ENCODE measurements at regions not wholly inside any gene's neighbourhood (a gene's known extent, or its start where the extent isn't known, plus 50 kb on each side); places are given as distances from the start of the nearest gene placed in this dataset.
"Not testable (repeated sequence)": the region's sequence is repeated elsewhere in the genome, so short reads cannot be mapped to it uniquely, and the experiment has no call there.

DNA sequence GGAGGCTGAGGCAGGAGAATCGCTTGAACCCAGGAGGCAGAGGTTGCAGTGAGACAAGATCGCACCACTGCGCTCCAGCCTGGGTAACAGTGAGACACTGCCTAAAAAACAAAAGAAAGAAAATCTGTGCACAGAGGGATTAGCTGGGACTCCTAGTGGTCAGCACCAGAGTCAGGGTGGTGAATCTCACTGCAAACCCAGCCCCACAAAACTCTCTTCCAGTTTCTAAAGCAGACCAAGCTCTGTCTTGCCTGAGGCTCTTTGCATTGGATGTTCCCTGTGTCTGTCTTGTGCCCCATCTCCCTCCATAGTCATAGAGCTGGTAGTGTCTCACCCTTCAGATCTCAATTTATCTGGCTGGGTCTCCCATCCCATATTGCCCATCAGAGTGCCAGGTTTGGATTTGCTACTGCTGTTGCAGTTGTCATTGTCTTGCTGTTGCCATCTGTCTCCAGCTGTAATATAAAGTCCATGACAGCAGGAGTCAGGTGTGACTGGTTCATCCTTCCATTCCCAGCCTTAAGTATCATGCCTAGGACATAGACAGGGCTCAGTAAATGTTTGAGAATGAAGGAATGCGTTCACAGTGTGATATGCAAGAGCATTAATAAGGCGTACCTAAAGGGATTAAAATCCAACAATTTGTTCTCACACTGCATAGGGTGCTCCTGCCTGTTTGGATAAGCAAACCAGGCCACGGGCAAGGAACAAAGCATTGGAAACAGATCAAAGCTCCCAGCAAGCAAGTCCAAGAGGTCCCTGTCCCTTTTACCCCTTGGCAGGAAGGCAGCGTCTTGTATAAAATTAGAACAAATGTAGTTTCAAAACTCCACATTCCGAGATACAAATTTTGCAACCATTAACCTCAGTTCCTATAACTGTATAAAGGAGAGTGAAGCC lies 614.6 kb upstream of the CDH5 start:
- DNase-seq, result no peak

DNA sequence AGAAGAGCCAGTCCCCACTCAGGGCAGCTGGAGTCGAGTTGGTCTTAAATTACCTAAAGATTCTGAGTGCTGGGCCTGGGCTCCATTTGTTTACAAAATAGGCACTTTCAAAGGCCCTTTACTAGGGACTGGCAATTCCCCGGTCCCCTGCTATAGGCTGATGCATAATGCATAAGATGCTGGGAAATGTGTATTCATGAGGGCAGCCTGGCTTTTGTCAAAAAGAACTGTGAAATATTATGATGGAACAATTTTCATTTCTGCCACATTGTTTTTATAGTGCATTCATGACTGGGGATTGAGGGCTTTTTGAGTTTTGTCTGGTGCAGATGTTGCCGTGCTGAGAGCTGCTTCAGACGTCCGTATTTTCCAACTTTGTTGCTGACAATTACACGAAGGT lies 617.0 kb upstream of the CDH5 start:
- no peak for DNase-seq

DNA sequence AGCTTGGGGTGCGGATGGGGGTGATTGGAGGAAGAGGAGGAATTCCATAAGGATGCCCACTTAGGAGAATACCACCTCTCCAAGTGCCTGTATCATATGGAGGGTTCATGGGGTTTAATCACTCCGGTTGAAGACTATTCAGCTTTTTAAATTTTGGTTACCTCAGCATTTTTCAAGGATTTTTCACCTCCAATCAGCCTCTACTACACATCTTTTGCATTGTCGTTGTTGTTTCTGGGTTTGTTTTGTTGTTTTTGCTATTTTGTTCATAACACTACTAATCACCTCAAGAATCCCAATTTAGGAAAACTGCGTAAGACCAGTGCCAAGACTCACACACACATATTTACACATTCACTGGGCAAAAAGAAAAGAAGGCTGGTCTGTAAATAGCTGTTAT lies 619.5 kb upstream of the CDH5 start:
- no peak for DNase-seq

DNA sequence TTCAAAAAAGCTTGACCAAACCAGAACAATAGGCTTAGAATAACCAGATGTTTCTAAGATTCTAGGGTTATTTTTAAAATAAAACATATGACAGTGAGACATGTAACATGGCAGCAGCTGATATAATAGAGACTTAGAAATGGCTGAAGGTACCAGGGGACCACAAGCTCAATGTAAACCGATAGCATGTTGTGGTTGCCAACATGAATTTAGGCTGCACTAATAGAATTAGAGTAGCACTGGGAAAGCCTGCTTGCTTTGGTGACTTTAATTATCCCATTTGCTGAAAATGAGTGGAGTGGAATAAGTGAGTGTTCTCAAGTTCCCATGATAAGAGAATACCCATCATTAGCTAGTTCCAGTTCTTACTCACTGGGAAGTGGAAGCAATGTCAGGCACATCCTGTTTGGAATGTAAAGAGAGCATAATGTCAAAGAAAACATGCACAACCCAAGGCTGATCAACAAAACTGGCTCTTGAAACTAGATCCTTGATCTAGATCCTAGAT lies 621.2 kb upstream of the CDH5 start:
- DNase-seq, result no peak

DNA sequence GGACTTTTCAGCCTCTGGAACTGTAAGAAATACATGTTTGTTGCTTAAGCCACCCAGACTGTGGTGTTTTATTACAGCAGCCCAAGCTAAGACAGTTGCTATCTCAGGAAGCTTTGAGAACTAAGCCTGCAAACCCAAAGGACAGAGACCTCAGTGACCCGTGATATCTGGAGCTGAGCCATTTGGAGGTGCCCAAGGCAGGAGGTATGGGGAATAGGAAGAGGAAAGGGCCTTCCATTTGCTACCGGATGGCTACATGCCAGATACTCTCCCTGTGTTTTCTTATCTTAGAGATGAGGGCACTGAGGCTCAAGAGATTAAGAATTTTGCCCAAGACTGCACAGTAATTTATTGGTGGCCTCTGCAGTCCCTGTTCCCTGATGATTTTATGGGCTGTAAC lies 622.1 kb upstream of the CDH5 start:
- no peak for DNase-seq

DNA sequence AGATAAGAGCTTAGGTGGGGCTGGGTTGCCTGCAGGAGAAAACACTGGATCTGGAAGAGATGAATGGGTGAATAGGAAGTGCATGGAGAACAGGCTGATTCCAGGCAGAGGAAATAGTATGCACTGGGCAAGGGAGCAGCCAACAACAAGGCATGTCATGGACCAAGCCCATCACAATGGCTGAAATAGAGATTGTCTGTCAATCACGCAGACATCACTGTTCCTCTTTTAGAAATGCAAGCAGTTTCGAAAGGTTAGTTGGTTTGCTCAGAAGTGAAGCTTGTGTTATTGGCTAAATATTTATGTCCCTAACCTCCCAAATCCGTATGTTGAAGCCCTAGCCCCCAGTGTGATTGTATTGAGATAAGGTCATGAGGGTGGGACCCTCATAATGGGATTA lies 621.7 kb upstream of the CDH11 start:
- no peak for DNase-seq

DNA sequence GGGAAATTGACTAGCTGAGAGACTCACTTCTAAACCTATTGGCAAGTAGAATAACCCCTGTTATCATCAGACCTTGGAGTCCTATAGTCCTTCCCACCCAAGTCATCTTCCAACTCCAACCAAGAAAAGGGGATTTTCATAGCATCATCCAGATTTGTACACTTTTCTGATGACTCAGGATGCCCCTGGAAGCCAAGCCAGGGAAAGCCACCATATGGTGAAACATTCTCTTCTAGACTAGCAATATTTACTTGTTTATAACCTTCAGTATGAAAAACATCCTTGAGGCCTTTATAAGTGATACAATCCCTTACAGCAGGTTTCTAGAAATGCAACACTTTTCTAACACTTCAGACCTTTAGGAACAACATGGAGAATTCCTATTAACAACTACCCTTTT lies 618.8 kb upstream of the CDH11 start:
- DNase-seq, result no peak

DNA sequence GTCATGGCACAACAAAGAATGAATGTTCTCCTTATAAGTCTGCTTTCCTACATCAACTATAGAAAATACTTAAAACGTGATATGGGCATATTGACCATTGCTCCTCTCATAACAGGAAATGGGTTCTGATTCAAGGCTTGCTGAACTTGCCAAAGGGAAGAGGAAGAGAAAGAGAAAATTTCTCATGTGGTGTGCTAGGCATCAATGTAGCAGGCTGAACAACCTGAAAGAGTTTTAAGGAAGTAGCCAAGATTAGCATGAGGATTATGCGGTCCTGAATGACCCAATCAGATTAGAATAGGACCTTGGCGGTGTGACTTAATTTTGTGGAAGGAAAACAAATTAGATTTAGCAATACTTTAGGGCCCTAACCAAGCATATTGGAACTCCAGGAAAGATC lies 617.7 kb upstream of the CDH11 start:
- peak; percentile 10 for DNase-seq

DNA sequence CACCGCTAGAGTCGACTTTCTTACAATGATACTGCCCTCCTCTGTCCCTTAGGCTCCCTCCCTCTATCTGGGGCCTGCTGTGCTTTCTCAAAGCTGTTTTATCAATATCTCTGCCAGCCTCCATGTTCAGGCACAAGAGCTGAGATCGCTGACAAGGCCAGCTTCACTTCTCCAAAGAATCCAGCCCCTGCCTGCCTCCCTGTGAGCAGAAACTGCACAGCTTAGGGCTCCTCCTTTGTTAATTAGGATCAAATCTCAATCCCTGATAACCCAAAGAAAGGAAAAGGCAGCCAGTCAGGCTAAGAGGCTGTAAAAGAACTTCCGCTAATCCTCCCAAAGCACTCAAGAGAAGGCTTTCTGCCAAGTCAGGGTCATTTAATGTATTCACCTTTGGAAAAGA lies 616.0 kb upstream of the CDH11 start:
- DNase-seq, result no peak

DNA sequence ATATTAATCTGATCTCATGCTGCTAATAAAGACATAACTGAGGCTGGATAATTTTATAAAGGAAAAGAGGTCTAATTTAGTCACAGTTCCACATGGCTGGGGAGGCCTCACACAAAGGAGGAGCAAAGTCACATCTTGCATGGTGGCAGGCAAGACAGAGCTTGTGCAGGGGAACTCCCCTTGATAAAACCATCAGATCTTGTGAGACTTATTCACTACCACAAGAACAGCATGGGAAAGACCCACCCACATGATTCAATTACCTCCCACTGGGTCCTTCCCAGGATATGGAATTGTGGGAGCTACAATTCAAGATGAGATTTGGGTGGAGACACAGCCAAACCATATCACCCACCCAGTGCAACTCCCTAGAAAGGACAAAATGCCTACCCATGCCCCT lies 613.8 kb upstream of the CDH11 start:
- DNase-seq, result not testable (repeated sequence)

DNA sequence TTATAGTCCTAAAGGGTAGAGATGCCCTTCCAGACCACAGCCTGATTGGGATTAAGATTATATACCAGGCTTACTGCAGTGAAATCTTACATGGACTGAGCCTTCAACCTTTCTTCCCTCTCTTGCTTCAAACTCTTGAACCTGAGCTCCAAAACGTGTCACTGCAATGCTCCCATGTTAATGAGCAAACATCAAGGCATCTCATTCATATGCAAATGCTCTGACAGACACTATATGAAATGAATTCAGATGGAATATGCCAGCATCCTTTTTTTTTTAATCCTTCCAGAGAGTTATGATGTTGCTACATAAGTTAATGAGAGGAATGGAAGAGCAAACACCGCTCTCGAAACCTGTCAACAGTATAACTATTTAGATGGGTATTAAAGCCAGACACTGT lies 611.9 kb upstream of the CDH11 start:
- DNase-seq, result no peak

DNA sequence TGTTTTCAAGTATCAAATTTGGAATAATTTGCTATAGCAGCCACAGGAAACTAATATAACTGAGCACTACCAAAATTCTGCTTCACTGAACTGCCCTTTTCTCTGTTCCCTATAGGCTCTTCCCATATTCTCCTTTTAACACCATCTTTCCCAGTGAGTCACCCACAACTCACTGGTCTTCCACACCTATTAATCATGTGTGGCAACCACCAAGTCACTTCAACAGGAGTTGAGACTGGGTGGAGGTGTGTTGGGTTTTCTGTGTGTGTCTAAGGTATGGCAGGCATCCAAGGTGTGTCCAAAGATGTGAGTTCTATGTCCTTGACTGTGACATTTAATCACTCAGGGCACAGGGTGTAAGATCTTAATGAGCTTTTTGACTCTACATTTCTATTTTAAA lies 610.0 kb upstream of the CDH11 start:
- no peak for DNase-seq

DNA sequence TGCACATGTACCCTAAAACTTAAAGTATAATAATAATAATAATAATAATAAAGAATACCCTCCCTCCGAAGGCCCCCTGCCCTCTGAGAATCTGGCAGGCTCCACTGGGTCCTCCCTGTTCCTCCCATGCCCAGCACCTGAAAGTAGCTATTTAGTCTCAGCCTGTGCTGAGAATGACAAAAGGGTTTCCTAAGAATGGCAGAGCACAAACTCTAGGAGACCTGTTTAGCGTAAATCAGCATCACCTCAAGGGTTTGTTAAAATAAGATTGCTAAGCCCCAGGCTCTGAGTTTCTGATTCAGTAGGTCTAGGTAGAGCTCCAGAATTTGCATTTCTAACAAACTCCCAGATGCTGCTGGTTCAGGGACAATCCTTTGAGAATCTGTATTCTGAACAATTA lies 606.8 kb upstream of the CDH11 start:
- no peak for DNase-seq

DNA sequence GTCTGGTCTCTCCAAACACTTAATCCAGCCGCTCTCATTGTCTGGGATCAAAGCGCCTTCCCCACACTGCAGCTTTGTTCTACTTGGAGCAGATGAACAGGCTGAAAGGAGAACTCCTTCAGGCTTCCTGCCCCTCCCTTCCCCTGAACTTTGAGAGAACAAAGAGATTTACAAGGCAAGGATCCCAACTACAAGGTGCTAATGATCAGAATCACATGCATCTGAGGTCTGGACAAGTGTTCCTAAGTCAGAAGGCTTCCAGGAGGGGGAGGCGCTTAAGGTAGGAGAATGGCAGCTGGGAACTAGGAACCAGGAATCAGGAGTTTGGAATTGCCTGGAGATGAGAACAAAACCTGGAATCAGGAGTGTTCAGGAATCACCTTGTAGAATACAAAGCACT lies 606.3 kb upstream of the CDH11 start:
- DNase-seq, result no peak

DNA sequence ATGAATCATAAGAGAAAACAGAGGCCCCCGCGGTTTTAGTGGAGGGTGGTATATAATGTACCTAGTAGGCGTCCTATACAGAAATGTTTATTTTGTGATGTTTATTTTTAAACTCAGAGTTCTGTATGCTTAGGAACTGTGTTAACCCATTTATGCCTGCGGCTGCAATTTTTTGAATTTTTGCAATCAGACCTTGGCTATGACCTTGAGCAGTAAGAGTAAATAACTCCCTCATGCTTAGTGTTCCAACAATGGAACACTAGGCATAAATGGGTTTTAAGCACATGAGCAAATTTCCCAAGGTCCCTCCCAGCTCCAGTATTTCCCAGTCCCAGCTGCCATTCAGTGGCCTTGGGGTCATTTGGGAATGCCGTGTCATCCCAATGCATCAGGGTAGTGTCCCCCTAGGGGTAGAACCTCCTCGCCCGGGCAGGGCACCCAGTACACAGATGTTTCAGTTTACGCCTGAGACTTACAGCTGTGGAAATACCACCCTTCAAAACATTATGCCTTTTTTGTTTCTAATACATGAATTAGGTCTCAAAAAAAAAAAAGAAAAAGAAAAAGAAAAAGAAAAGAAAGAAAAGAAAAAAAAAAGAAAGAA lies 605.8 kb upstream of the CDH11 start:
- no peak for DNase-seq

DNA sequence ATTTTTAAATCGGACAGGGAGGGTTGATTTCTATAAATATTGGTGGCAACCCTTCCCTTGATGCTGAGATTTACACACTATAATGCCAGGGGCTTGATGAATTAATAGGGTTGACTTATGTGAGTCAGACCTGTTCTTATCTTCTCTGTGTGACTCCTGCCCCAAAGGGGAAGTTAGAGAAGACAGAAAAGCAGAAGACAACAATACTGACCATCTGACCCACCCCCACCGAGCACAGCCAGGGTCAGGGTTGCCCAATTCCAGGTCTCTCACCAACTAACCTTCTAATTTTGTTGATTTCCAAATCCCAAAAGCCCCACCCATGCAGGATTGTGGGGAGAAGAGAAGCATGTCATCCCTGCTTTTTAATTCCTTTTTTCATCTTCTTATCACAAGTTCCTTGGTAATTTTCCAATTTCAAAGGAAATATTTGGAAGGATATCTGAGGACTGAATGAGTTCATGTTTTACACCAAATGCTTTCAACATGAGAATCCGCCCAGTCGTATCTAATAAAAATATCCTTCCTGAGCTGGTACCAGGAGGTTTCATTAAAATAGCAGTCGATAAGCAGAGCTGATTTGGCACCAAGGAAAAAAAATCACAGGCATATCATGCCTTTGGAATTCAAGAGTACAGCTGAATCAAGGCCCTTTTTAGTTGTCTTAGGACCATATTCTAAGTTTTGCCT lies 603.4 kb upstream of the CDH11 start:
- no peak for DNase-seq

DNA sequence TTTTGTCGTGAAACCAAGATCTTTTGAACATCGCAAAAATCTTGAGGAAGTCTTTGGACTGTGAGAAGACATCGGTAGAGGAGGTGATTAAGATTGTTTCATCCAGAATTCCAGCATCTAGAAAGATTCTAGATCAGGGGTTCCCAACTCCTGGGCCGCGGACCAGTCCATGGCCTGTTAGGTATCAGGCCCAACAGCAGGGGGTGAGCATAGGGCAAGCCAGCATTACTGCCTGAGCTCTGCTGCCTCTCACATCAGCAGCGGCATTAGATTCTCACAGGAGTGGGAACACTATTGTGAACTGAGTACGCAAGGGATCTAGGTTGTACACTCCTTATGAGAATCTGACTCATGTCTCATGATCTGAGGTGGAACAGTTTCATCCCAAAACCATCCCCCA lies 600.6 kb upstream of the CDH11 start:
- DNase-seq, result no peak

DNA sequence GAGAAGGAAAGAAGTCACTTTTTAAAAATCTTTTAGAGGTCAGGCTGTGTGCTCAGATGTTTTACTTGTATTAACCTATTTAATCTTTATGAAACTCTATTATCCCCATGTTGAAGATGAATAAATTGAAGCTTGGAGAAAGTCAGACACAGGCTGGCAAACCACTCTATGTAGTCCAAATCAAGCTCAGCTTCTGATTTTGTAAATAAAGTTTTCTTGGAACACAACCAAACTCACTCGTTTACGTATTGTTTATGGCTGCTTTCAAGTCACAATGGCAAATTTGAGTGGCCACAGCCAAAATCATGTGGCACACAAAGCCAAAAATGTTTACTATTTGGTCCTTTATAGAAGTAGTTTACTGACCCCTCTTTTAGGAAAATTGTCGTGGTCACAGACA lies 596.0 kb upstream of the CDH11 start:
- DNase-seq, result no peak

DNA sequence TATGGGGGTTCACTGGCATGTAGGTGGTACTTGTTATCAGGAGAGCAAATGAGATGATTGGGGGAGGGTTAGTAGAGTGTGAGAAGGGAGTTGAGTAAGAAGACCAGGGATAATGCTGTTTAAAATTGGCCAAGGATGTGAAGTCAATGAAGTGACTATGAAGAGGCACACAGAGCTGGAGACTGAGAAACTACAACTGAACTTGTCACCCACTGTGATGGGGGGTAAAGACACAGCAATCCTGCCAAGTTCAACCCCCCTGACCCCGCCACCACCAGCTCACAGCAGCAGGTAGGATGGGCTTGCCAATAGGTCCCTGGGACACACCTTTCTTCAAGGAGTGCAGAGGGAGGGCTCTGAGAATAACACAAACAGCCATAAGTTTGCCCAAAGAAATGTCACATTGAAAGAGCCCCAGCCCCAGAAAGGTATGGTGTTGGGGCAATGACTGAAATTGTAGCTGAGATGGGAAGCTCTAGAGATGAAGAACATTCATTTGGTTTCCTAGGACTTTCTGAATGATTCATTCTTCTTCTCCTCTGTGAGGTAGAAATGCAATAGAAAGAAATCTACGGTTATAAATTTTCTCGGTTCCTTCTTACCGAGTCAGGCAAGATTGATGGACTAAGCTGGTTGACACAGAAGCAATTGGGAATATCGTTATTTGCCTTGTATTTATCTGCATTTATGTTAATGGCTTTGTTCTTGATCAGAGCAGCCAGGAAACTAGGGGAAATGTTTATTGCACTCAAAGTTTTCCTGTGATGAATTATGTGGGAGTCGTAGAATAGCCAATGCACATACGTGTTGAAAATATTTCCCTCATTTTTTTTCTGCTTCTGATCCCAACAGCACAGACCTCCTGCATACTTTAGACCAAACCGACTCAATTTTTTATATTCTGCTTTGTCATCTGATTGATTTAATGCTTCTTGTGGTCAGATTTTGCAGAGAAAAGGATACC lies 595.2 kb upstream of the CDH11 start:
- no peak for DNase-seq

DNA sequence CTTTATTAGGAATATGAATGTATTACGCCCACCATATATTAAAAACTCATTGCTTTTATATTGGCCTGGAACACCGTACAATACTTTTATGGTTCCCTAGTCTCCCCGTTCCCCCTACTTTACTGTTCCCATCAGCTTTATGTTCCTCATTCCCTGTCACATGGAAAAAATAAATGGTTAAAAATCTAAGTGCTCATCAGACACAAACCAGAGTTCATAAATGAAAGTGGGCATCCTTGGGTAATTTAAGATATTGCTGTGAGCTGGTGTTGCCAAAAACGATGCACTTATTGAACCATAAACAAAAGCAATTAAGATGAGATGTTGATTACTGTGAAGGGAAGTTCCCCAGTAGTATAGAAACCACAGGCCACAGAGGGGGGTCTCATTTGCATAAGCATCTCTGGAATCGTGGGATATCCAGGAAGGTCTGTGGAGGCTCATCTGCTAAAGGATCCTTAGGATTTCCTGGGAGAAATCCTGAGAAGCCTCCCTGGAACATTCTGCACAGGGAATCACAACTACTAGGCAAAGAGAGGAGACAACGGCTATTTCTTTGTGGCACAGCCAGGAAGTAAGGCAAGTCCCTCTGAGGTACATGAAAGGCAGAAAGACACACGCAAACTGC lies 591.4 kb upstream of the CDH11 start:
- no peak for DNase-seq

DNA sequence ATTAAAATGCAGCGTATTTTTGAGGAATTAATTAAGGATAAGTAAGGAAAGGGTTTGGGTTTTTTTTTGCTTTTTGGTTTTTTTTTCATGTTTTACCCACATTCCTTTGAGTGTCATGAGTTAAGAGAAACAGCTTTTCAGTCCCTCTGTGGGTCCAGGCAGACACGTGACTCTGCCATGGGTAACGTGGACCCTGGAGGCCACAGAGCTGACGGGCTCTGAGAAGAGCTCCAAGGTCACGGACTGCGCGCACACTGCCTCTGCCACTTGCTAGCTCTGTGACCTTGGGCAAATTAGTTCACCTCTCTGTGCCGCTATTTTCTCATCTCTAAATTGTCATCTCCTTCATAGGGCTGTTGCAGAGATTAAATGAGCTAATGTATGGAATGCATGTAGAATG lies 588.2 kb upstream of the CDH11 start:
- DNase-seq, result no peak

DNA sequence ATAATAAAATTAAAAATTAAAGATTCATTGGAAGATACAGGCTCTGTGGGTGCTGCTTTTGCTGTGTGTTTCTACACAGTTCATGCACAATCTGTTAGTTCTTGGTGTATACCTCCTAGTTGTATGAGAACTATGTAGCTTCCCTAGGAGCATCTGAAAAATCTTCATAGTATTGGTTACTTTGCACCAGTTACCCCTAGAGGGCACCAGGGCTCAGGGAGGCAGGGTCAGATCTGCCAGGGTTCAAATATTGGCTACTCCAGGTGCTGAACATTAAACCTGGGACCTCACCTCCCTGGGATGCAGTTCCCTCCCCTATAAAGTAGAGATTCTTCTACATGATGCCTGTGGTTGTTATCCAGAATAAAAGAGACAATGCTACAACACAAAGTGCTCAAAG lies 583.0 kb upstream of the CDH11 start:
- DNase-seq, result no peak
